ENCODE measurements at regions not wholly inside any gene's neighbourhood (a gene's known extent, or its start where the extent isn't known, plus 50 kb on each side); places are given as distances from the start of the nearest gene placed in this dataset.

GRCh38 chr15:69712991-69713390, 260.4 kb downstream of the RPLP1 start:
- no peak for DNase-seq

GRCh38 chr15:69713726-69714559, 261.3 kb downstream of the RPLP1 start:
- DNase-seq: no peak

- DNase-seq: no peak
These were observed 262.6 kb downstream of the RPLP1 start for GRCh38 chr15:69715210-69715609.

- DNase-seq: no peak
These were observed 265.8 kb downstream of the RPLP1 start for GRCh38 chr15:69718436-69718835.

- no peak for DNase-seq
These were observed 266.3 kb downstream of the RPLP1 start for GRCh38 chr15:69718916-69719315.

- DNase-seq: no peak
These were observed 267.1 kb downstream of the RPLP1 start for GRCh38 chr15:69719527-69720240.

GRCh38 chr15:69720536-69720935, 267.9 kb downstream of the RPLP1 start:
- no peak for DNase-seq

- no peak for DNase-seq
These were observed 270.3 kb downstream of the RPLP1 start for GRCh38 chr15:69722924-69723323.

GRCh38 chr15:69723404-69724096, 270.9 kb downstream of the RPLP1 start:
- DNase-seq: no peak

- no peak for DNase-seq
These were observed 271.7 kb downstream of the RPLP1 start for GRCh38 chr15:69724333-69724732.

GRCh38 chr15:69725275-69725674, 272.7 kb downstream of the RPLP1 start:
- DNase-seq: no peak

- no peak for DNase-seq
These were observed 273.3 kb downstream of the RPLP1 start for GRCh38 chr15:69725957-69726356.

- no peak for DNase-seq
These were observed 274.7 kb downstream of the RPLP1 start for GRCh38 chr15:69727121-69727924.

GRCh38 chr15:69729167-69729748, 276.6 kb downstream of the RPLP1 start:
- no peak for DNase-seq

- DNase-seq: no peak
These were observed 277.9 kb downstream of the RPLP1 start for GRCh38 chr15:69730281-69731080.

GRCh38 chr15:69731081-69731330, 278.4 kb downstream of the RPLP1 start:
- no peak for DNase-seq

GRCh38 chr15:69731581-69731980, 279.0 kb downstream of the RPLP1 start:
- no peak for DNase-seq

- no peak for DNase-seq
These were observed 279.5 kb downstream of the RPLP1 start for GRCh38 chr15:69732133-69732532.

- DNase-seq: no peak
These were observed 282.1 kb downstream of the RPLP1 start for GRCh38 chr15:69734699-69735098.

GRCh38 chr15:69735121-69735520, 282.5 kb downstream of the RPLP1 start:
- DNase-seq: peak; percentile 55

GRCh38 chr15:69736161-69736560, 283.5 kb downstream of the RPLP1 start:
- no peak for DNase-seq
